GM18907 (cell line): ENCODE measurements at regions not wholly inside any gene's neighbourhood (a gene's known extent, or its start where the extent isn't known, plus 50 kb on each side); places are given as distances from the start of the nearest gene placed in this dataset.
"Not testable (repeated sequence)": the region's sequence is repeated elsewhere in the genome, so short reads cannot be mapped to it uniquely, and the experiment has no call there.

Source experiments
- ATAC-seq: cut with Tn5 transposase; IDR thresholded peaks from one replicate; pipeline ENCODE4 v1.9.1; 2021; ENCODE audit warnings: mild to moderate bottlenecking, moderate library complexity; ENCODE audit not compliant: unreplicated experiment

DNA sequence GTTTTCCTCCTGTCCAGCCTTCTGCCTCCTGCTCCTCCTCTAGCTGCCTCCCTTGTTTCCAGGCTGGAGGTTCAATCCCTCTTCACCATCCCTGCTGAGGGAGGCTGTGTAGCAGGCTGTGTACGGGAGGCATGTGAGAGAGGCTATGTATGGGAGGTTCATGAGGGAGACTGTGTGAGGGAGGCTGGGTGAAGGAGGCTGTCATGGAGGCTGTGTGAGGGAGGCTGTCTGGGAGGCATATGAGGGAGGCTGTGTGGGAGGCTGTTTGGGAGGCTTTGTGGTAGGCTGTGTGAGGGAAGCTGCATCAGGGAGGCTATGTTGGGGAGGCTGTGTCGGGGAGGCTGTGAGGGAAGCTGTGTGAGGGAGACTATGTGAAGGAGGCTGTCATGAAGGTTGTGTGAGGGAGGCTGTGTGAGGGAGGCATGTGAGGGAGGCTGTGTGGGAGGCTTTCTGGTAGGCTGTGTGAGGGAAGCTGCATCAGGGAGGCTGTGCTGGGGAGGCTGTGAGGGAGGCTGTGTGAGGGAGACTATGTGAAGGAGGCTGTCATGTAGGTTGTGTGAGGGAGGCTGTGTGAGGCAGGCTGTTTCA lies 123.7 kb upstream of the RNF32 start:
- no peak for ATAC-seq

GRCh38 chr7:156515911-156516790 lies 124.4 kb upstream of the RNF32 start:
- no peak for ATAC-seq

- no peak for ATAC-seq
Observed at GRCh38 chr7:156514851-156515250, 125.7 kb upstream of the RNF32 start.

DNA sequence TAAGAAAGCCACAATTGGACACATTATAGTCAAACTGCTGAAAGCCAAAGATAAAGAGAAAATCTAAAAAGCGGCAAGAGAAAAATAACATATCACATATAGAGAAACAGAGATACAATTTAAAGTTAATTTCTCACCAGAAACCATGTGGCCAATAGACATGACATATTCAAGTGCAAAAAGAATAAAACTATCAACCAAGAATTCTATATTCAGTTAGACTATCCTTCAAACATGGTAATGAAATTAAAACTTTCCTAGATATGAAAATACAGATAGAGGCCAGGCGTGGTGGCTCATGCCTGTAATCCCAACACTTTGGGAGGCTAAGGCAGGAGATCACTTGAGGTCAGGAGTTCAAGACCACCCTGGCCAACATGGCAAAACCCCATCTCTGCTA lies 129.1 kb upstream of the RNF32 start:
- no peak for ATAC-seq

DNA sequence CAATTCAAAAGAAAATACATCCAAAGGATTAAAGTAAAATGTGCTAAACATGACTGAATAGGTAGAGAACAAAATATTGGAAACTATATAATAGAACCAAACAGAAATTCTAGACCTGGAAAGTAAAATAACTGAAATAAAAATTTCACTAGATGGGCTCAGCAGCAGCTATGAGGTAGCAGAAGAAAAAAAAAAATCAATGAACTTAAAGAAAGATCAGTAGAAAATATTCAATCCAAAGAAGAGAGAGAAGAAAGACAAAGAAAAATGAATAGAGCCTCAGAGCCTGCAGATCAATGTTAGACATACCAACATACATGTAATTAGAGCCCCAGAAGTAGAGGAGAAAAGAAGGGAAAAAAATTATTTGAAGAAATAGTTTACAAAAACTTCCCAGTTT lies 129.6 kb upstream of the RNF32 start:
- ATAC-seq = no peak

- no peak for ATAC-seq
Observed at GRCh38 chr7:156509216-156509615, 131.4 kb upstream of the RNF32 start.

- ATAC-seq = no peak
Observed at GRCh38 chr7:156505876-156506275, 134.7 kb upstream of the RNF32 start.

GRCh38 chr7:156504687-156505545 lies 135.7 kb upstream of the RNF32 start:
- ATAC-seq = no peak

- ATAC-seq = no peak
Observed at GRCh38 chr7:156504006-156504405, 136.6 kb upstream of the RNF32 start.

DNA sequence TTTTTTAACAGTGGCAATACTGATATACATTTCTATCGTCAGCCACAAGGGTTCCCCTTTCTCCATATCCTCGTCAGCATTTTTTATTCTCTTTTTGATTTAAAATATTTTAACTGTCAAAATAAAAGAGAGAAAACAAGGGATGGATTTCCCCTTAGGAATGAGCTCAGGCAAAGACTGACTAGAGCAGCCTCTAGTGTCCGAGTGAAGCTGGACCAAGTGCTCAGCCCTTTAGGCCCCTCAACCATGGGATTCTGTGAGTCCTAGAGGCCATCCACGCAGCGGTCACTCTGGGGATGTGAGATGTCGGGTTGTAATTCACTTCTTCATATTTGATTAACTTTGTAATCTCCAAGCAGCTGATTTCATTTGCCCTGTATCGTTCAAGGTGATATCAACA lies 137.4 kb upstream of the RNF32 start:
- no peak for ATAC-seq

- not testable (repeated sequence) for ATAC-seq
Observed at GRCh38 chr7:156501815-156502214, 138.8 kb upstream of the RNF32 start.

DNA sequence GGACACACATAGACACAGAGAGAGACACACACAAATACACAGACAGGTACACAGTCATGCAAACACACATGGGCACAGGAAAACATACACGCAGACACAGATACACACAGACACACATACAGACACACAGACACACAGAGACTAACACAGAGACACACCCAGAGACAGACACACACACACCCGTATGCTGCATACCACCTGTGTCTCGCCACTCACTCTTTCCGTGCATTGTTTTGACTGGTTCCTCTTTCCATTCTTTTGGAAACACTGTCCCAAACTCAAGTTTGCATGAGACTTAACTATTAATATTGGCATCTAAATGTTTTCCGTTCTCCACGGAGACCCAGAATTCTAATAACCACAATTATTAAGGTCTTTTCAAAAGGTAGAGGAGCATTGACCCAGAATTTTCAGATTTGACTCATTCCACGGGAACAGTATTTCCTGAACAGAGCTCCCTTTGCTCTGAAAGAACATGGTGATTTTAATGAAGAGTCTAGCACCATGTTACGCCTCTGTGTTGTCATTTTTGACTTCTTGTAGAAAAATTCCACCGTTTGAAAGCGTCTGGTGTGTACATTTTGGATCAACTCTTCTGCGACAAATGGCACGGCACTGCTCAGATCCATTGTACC lies 141.2 kb upstream of the RNF32 start:
- no peak for ATAC-seq

DNA sequence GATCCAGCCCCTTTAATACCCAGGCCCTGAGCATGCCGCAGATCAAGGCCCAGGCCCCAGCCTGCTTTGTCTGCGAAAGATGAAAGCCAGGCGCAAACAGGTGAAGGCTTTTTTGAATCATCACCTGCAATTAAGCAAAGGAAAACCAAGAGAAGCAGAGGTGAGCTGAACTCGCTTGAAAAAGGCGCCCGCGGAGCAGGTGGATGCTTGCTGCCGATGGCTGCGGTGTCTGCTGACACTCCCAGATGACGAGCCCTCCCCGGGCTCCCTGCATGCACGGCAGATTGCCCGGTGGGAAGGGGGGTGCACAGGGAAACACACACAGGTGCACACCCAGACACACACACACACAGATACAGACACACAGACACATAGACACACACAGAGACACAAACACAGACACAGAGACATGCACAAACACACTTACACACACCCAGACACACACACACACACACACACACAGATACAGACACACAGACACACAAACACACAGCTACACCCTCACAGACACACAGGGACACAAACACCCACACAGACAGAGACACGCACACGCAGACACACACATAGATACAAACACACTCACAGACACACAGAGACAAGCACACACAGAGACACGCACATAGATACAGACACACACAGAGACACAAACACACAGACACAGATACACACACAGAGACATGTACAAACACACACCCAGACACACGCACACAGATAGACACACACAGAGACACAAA lies 142.6 kb upstream of the RNF32 start:
- ATAC-seq = no peak

GRCh38 chr7:156496865-156497264 lies 143.7 kb upstream of the RNF32 start:
- ATAC-seq = no peak

DNA sequence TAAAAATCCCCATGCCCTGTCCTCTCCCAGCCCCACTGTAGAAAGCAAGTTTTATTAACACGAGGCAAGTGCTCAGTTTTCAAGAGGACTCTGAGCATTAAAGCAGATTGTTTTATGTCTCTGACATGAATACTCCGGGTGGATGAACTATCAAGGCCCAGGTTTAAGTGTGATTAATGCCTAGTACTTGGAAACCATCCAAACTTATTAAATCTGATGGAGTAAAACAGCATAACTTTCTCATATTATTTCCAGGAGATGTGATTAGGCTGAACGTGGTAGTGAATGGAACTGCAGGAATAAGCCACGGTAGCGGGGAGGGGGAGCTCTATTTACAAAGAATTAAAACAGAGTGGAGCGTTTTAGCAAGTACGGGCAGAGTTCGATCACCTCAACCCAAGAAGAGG lies 144.2 kb upstream of the RNF32 start:
- no peak for ATAC-seq

DNA sequence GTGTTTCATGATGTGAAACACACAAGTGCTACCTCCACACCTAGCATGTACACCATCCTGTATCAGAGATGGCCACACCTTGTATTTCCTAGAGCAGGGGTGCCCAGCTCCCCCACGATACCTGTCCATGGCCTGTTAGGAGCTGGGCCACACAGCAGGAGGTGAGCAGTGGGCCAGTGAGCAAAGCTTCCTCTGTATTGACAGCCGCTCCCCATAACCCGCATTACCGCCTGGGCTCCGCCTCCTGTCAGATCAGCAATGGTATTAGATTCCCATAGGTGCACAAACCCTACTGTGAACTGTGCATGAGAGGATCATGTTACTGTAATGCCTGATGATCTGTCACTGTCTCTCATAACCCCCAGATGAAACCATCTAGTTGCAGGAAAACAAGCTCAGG lies 145.6 kb upstream of the RNF32 start:
- no peak for ATAC-seq

GRCh38 chr7:156493942-156494341 lies 146.6 kb upstream of the RNF32 start:
- no peak for ATAC-seq

DNA sequence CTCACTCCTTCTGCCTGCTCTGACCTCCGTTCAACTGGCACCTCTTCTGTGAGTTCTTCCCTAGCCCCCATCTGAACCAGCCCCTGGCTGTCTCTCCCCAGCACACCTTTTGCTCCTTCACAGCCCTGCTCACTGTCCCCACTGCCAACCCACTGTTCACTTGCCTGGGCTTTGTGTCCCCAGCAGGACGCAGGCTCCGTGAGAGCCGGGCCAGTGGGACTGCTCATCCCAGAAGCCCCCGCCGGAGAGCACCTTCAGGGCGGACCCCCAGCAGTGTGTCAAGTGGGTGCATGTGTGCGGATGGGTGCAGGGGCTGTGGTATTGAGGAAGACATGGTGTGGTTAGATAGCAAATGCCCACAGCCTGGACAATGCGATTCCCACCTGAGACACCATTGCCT lies 148.4 kb upstream of the RNF32 start:
- no peak for ATAC-seq

DNA sequence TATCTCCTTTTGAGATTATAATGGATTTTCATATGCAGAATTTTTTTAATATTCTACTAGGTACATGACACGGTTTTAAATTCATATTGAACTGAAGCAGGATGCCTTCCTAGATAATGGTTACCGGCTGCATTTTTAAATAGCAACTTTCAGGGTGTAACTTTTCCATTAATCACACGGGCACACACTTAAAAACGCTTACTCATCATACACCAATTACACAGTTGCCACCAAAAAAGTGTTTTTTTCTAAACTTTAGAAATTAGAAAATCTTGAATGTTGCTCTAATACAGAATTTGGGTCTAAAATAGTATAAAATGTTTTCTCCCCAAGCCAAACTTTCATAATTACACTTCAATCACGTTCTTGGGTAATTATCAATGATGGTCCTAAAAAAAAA lies 149.1 kb upstream of the RNF32 start:
- no peak for ATAC-seq

- ATAC-seq = no peak
Observed at GRCh38 chr7:156490021-156490800, 150.4 kb upstream of the RNF32 start.
